ENCODE measurements at regions not wholly inside any gene's neighbourhood (a gene's known extent, or its start where the extent isn't known, plus 50 kb on each side); places are given as distances from the start of the nearest gene placed in this dataset.

DNA sequence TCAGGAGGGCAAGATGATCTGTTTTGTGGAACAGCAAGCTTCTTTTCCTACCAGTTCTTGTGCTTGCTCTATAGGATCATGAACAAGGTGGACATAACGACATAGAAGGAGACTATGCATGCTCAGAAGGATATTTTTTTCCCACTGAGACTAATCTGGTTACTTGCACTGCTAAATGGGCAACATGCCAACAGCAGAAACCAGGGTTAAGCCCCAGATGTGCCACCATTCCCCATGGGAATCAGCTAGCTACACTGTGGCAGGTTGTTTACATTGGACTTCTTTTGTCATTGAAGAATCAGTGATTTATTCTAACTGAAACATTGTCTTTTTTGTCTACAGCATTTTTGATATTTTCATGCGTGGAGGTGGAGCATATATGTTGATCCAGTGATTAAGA, 165.6 kb downstream of the C4orf33 start:
- Mint-ChIP-seq H3K36me3 (ENCODE audit: insufficient read depth, unreplicated experiment) (no peaks in the 10 kb centered on the region), H3K27ac (ENCODE audit: unreplicated experiment) (no peak overlapping the region), H3K9me3 (ENCODE audit: unreplicated experiment) (no peaks in the 10 kb centered on the region), H3K27me3 (ENCODE audit: insufficient read depth, unreplicated experiment) (peaks cover 11% of the 10 kb centered on the region), H3K4me3 (ENCODE audit: unreplicated experiment) (no peak overlapping the region), H3K4me1 (ENCODE audit: low read depth, unreplicated experiment) (no peaks in the 10 kb centered on the region)
- no TSS peak for BruUV-seq (replicated peaks)
- H3K4me1 ChIP-seq = no peaks in the 10 kb centered on the region
- no peak for DNase-seq
- no peaks in the 10 kb centered on the region; the same call in 1 of the 2 replicates for H3K9me3 ChIP-seq
- H3K27me3 ChIP-seq (replicated peaks; ENCODE audit: control insufficient read depth, insufficient read depth, low read length) = no peaks in the 10 kb centered on the region
- CTCF ChIA-PET = no interaction called here
- intact Hi-C loops (cut with micrococcal nuclease; ENCODE audit: unreplicated experiment) = no loop called here
- H3K4me3 ChIP-seq (ENCODE audit: low read depth, low read length) = no peak overlapping the region
- POLR2A ChIA-PET = no interaction called here
- TF ChIP-seq, protein P1, sequence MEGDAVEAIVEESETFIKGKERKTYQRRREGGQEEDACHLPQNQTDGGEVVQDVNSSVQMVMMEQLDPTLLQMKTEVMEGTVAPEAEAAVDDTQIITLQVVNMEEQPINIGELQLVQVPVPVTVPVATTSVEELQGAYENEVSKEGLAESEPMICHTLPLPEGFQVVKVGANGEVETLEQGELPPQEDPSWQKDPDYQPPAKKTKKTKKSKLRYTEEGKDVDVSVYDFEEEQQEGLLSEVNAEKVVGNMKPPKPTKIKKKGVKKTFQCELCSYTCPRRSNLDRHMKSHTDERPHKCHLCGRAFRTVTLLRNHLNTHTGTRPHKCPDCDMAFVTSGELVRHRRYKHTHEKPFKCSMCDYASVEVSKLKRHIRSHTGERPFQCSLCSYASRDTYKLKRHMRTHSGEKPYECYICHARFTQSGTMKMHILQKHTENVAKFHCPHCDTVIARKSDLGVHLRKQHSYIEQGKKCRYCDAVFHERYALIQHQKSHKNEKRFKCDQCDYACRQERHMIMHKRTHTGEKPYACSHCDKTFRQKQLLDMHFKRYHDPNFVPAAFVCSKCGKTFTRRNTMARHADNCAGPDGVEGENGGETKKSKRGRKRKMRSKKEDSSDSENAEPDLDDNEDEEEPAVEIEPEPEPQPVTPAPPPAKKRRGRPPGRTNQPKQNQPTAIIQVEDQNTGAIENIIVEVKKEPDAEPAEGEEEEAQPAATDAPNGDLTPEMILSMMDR (IDR thresholded peaks at IDR 0.05; ENCODE audit: insufficient read depth in 1 of 2, low read depth in 1 of 2, low read length in 1 of 2, severe bottlenecking in 1 of 2, unreplicated experiment in 1 of 2) = no peak
- H3K36me3 ChIP-seq (ENCODE audit: control insufficient read depth, insufficient read depth, low read length) = no peaks in the 10 kb centered on the region

DNA sequence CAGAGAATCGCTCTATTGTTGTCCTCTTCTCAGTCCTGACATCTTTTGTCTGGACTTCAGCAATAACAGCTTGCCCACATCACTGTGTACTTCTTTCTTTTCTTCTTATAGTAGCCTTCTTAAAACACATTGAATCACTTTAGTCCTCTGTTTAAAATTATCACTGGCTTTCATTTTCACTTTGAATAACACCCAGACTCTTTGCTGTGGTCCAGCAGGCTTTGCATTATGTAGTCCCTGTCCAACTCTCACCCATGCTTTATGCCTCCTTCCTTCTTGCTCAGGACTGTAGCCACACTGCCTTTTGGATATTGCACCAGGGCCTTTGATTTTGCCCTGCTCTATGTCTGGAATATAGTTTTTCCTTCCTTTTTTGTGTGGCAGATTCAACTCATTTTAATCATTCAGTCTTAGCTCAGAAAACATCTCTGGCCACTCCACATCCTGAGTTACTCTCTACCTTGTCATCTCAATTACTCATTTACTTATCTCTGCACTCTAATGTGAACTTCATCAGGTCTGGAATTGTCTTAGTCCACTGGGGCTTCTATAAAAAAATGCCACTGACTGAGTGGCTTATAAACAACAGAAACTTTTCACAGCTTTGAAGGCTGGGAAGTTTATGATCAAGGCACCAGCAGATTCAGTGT, 168.2 kb downstream of the C4orf33 start:
- DNase-seq = no peak

DNA sequence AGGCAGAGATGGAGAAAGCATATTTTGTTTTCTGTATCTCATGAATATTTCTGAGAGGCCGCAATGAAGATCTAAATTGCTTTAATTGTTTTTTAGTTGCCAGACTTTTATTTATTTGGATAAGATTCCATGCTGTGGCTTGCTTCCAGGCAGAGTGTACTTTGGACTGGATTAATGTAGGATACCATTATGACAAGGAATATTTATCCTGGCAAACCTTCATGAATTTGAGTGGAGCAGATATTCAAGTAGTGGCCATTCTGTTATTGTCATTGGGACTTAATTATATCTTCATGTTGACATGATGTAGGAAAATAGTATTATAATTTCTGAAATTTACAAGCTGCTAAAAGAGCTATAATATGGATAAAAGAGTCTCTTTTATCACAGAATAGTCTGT, 182.9 kb downstream of the C4orf33 start:
- POLR2A ChIA-PET = no interaction called here
- Mint-ChIP-seq H3K4me3 (ENCODE audit: unreplicated experiment) (no peak overlapping the region), H3K27ac (ENCODE audit: unreplicated experiment) (no peak overlapping the region), H3K36me3 (ENCODE audit: insufficient read depth, unreplicated experiment) (no peaks in the 10 kb centered on the region), H3K9me3 (ENCODE audit: unreplicated experiment) (no peaks in the 10 kb centered on the region), H3K27me3 (ENCODE audit: insufficient read depth, unreplicated experiment) (peaks cover 3% of the 10 kb centered on the region), H3K4me1 (ENCODE audit: low read depth, unreplicated experiment) (no peaks in the 10 kb centered on the region)
- no peaks in the 10 kb centered on the region for H3K36me3 ChIP-seq (ENCODE audit: control insufficient read depth, insufficient read depth, low read length)
- no peak for DNase-seq
- no peaks in the 10 kb centered on the region for H3K4me1 ChIP-seq
- intact Hi-C loops (cut with micrococcal nuclease; ENCODE audit: unreplicated experiment) = no loop called here
- TF ChIP-seq, protein P1 (IDR thresholded peaks at IDR 0.05; ENCODE audit: insufficient read depth in 1 of 2, low read depth in 1 of 2, low read length in 1 of 2, severe bottlenecking in 1 of 2, unreplicated experiment in 1 of 2) = no peak
- CTCF ChIA-PET = no interaction called here
- H3K9me3 ChIP-seq = no peaks in the 10 kb centered on the region
- no peak overlapping the region for H3K4me3 ChIP-seq (ENCODE audit: low read depth, low read length)
- H3K27me3 ChIP-seq (replicated peaks; ENCODE audit: control insufficient read depth, insufficient read depth, low read length) = no peaks in the 10 kb centered on the region
- BruUV-seq (replicated peaks) = no TSS peak

More for the DNA sequence above, 168.2 kb downstream of the C4orf33 start:
- POLR2A ChIA-PET = no interaction called here
- no TSS peak for BruUV-seq (replicated peaks)
- Mint-ChIP-seq H3K27me3 (ENCODE audit: insufficient read depth, unreplicated experiment) (peaks cover 11% of the 10 kb centered on the region), H3K4me1 (ENCODE audit: low read depth, unreplicated experiment) (no peaks in the 10 kb centered on the region), H3K27ac (ENCODE audit: unreplicated experiment) (no peak overlapping the region), H3K36me3 (ENCODE audit: insufficient read depth, unreplicated experiment) (no peaks in the 10 kb centered on the region), H3K4me3 (ENCODE audit: unreplicated experiment) (no peak overlapping the region), H3K9me3 (ENCODE audit: unreplicated experiment) (no peaks in the 10 kb centered on the region)
- CTCF ChIA-PET = no interaction called here
- Histone ChIP-seq H3K9me3 (no peaks in the 10 kb centered on the region), H3K36me3 (ENCODE audit: control insufficient read depth, insufficient read depth, low read length) (no peaks in the 10 kb centered on the region), H3K4me3 (ENCODE audit: low read depth, low read length) (no peak overlapping the region), H3K4me1 (no peaks in the 10 kb centered on the region), H3K27me3 (replicated peaks; ENCODE audit: control insufficient read depth, insufficient read depth, low read length) (no peaks in the 10 kb centered on the region)
- intact Hi-C loops (cut with micrococcal nuclease; ENCODE audit: unreplicated experiment) = no loop called here
- TF ChIP-seq, protein P1 (IDR thresholded peaks at IDR 0.05; ENCODE audit: insufficient read depth in 1 of 2, low read depth in 1 of 2, low read length in 1 of 2, severe bottlenecking in 1 of 2, unreplicated experiment in 1 of 2) = no peak

All from Caco-2 (cell line).